ENCODE measurements at regions not wholly inside any gene's neighbourhood (a gene's known extent, or its start where the extent isn't known, plus 50 kb on each side); places are given as distances from the start of the nearest gene placed in this dataset.

DNA sequence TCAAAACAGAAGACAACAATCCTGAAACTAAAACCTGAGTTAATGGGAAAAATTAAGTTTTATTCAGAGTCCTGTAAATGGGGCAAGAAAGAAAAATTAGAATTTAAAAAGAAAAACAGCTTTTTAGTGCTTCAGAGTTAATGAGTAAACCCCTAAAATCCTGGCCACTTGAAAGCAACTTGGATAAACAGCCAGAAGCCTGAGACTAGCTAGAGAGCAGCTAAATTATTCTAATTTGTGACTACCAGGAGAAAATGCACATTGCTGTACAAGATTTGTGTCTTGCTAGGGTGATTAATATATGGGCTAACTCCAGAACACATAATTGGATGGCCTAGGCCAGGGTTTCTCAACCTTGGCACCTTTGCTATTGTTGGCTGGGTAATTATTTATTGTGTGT is 62.4 kb upstream of the ARG1 start:
- TF ChIP-seq YY1 (IDR thresholded peaks at IDR 0.05; ENCODE audit: insufficient read depth, insufficient read length): no peak
- no peak for TF ChIP-seq ZNF274 (IDR thresholded peaks at IDR 0.05; ENCODE audit: low read depth, low read length)
- TF ChIP-seq SUZ12 (IDR thresholded peaks at IDR 0.05; ENCODE audit: extremely low read depth, insufficient read depth, insufficient read length): no peak

Data from NT2/D1 (cell line).